PC-3 (cell line): ENCODE measurements at regions not wholly inside any gene's neighbourhood (a gene's known extent, or its start where the extent isn't known, plus 50 kb on each side); places are given as distances from the start of the nearest gene placed in this dataset.

Experiments used
- ATAC-seq: fragments of 200-7000 bp; cut with Tn5 transposase; 2 replicates; pipeline ENCODE4 v1.9.1; 2020; ENCODE audit warnings: mild to moderate bottlenecking, moderate library complexity
- BruUV-seq: library from RNA; stranded (reverse); fragments of 400-500 nt; replicated peaks from 2 replicates; lab custom pipeline; 2021; lab: Mats Ljungman, UMichigan
- CTCF ChIA-PET: fragments of 300-600 bp; sonication (Branson Sonifier 250); formaldehyde crosslinking; loops from one replicate; lab custom pipeline; 2022; ENCODE audit warnings: antibody characterized with exemption; lab: Charles Lee
- POLR2A ChIA-PET: fragments of 300-600 bp; sonication (Branson Sonifier 250); formaldehyde crosslinking; loops from one replicate; lab custom pipeline; 2022; ENCODE audit warnings: antibody characterized with exemption; ENCODE audit not compliant: unreplicated experiment; lab: Charles Lee
- DNase-seq: peaks from one replicate; pipeline ENCODE4 v3.0.0-alpha.2; 2015
- H2AFZ ChIP-seq: fragments of 300-600 bp; sonication (generic); 2 replicates; pipeline ENCODE4 v1.6.0; 2016; ENCODE audit warnings: antibody characterized with exemption, low read length
- H3F3A ChIP-seq: fragments of 300-600 bp; sonication (generic); one replicate; pipeline ENCODE4 v1.6.0; 2017; ENCODE audit warnings: antibody characterized with exemption, low read length, control low read depth, mild to moderate bottlenecking; ENCODE audit not compliant: unreplicated experiment
- H3K27ac ChIP-seq: fragments of 300-600 bp; sonication (generic); 2 replicates; pipeline ENCODE4 v1.5.1; 2016; ENCODE audit warnings: mild to moderate bottlenecking, low read length
- H3K27me3 ChIP-seq: fragments of 300-600 bp; sonication (generic); 2 replicates; pipeline ENCODE4 v1.6.1; 2016; ENCODE audit warnings: low read length, mixed read lengths
- H3K36me3 ChIP-seq: fragments of 300-600 bp; sonication (generic); 2 replicates; pipeline ENCODE4 v1.6.1; 2016; ENCODE audit warnings: low read depth, mixed run types, low read length, mixed read lengths
- H3K4me1 ChIP-seq: fragments of 300-600 bp; sonication (generic); 2 replicates; pipeline ENCODE4 v1.5.1; 2016; ENCODE audit warnings: low read length; ENCODE audit not compliant: insufficient read depth
- H3K4me2 ChIP-seq: fragments of 300-600 bp; sonication (generic); 2 replicates; pipeline ENCODE4 v1.6.0; 2016; ENCODE audit warnings: low read length
- H3K4me3 ChIP-seq: fragments of 300-600 bp; sonication (generic); 2 replicates; pipeline ENCODE4 v1.5.1; 2016; ENCODE audit warnings: mild to moderate bottlenecking, low read length, mixed read lengths
- H3K79me2 ChIP-seq: fragments of 300-600 bp; sonication (generic); 2 replicates; pipeline ENCODE4 v1.6.1; 2017; ENCODE audit warnings: low read length, mixed read lengths
- H3K9ac ChIP-seq: fragments of 300-600 bp; sonication (generic); 2 replicates; pipeline ENCODE4 v1.6.0; 2016; ENCODE audit warnings: mild to moderate bottlenecking, low read length
- H3K9me2 ChIP-seq: fragments of 300-600 bp; sonication (generic); replicated peaks from 2 replicates; pipeline ENCODE4 v1.6.1; 2016; ENCODE audit warnings: mixed run types, low read length, mixed read lengths
- H3K9me3 ChIP-seq: fragments of 300-600 bp; sonication (generic); 2 replicates; pipeline ENCODE4 v1.6.1; 2016; ENCODE audit warnings: low read length, mixed read lengths
- H4K20me1 ChIP-seq: fragments of 300-600 bp; sonication (generic); 2 replicates; pipeline ENCODE4 v1.6.1; 2016; ENCODE audit warnings: low read length, mixed read lengths
- EZH2 ChIP-seq: fragments of 300-600 bp; sonication (generic); IDR thresholded peaks from one replicate; pipeline ENCODE4 v1.6.1; 2017; ENCODE audit warnings: antibody characterized with exemption, mild to moderate bottlenecking, low read length; ENCODE audit not compliant: unreplicated experiment
- EZH2phosphoT487 ChIP-seq: fragments of 300-600 bp; sonication (generic); IDR thresholded peaks from 2 replicates; pipeline ENCODE4 v1.6.1; 2018; ENCODE audit warnings: mild to moderate bottlenecking, antibody characterized with exemption, low read length, borderline replicate concordance
- intact Hi-C: fragments of 100-400 bp; cut with micrococcal nuclease; formaldehyde crosslinking; loops from 2 replicates; pipeline ENCODE4 v1.9.0; 2023
- TF ChIP-seq, protein P1 (sequence below): fragments of 300-600 bp; sonication (generic); conservative IDR thresholded peaks from 2 replicates; pipeline ENCODE4 v1.5.1; 2017; ENCODE audit warnings: antibody characterized with exemption, low read depth, mild to moderate bottlenecking, low read length

DNA sequence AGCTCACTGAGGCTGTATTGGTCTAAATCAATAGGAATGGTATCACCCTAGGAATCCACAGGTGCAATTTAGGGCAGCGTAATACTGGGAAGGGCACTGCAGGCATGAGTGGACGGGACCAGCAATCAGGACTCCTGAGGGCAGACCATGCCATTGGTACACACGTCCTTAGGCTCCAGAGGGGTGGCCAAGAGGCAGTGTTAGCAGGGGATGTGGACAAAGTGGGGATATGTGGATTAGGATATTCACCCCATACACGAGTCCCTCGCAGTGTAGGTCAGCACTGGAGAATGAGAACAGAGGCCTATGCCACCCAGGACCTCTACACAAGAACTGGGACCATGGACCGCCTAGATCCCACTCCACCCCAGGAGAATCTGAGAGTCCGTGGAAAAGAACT, 389.8 kb downstream of the BCL11A start:
- H3K79me2 ChIP-seq, result no peaks in the 10 kb centered on the region
- no peak overlapping the region for H3K4me3 ChIP-seq
- no peaks in the 10 kb centered on the region for H3K36me3 ChIP-seq
- no peak overlapping the region for H2AFZ ChIP-seq
- H3K27me3 ChIP-seq, result peaks cover 39% of the 10 kb centered on the region
- CTCF ChIA-PET, result no interaction called here
- intact Hi-C loops, result no loop called here
- DNase-seq, result no peak
- no peaks in the 10 kb centered on the region for H3F3A ChIP-seq
- H4K20me1 ChIP-seq, result no peaks in the 10 kb centered on the region
- H3K4me1 ChIP-seq, result no peaks in the 10 kb centered on the region
- POLR2A ChIA-PET, result no interaction called here
- TF ChIP-seq EZH2 (no peak), EZH2phosphoT487 (no peak)
- TF ChIP-seq, protein P1, sequence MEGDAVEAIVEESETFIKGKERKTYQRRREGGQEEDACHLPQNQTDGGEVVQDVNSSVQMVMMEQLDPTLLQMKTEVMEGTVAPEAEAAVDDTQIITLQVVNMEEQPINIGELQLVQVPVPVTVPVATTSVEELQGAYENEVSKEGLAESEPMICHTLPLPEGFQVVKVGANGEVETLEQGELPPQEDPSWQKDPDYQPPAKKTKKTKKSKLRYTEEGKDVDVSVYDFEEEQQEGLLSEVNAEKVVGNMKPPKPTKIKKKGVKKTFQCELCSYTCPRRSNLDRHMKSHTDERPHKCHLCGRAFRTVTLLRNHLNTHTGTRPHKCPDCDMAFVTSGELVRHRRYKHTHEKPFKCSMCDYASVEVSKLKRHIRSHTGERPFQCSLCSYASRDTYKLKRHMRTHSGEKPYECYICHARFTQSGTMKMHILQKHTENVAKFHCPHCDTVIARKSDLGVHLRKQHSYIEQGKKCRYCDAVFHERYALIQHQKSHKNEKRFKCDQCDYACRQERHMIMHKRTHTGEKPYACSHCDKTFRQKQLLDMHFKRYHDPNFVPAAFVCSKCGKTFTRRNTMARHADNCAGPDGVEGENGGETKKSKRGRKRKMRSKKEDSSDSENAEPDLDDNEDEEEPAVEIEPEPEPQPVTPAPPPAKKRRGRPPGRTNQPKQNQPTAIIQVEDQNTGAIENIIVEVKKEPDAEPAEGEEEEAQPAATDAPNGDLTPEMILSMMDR, result no peak
- H3K9me2 ChIP-seq, result no peaks in the 10 kb centered on the region
- H3K9me3 ChIP-seq, result no peaks in the 10 kb centered on the region
- no peak overlapping the region for H3K4me2 ChIP-seq
- no peak overlapping the region for H3K27ac ChIP-seq
- ATAC-seq, result no peak
- H3K9ac ChIP-seq, result no peak overlapping the region
- no TSS peak for BruUV-seq

DNA sequence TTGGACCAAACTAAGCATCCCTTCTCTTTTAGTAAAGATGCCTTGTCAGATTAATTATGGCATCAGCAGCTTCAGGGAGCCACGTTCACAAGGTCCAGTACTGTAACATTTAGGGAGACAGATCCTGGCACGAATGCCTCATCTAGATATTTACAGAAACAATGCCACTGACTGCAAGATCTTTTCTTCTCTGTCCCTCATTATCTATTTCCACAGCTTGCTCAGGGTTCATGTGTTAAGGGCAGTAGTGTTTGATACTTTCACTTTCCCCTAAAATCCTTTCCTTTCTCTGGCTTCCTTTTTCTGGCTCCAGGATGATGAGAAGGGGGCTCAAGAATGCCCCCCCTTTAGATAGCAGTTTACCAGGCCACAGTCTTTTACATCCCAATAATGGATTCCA, 393.9 kb downstream of the BCL11A start:
- H3K4me1 ChIP-seq, result no peaks in the 10 kb centered on the region
- H3K4me3 ChIP-seq, result no peak overlapping the region
- H3K4me2 ChIP-seq, result no peak overlapping the region
- H2AFZ ChIP-seq, result no peak overlapping the region
- H3K27me3 ChIP-seq, result peaks cover 30% of the 10 kb centered on the region
- ChIA-PET POLR2A (no interaction called here), CTCF (no interaction called here)
- H3F3A ChIP-seq, result no peaks in the 10 kb centered on the region
- ATAC-seq (no peak), DNase-seq (no peak)
- no peak overlapping the region for H3K27ac ChIP-seq
- no peaks in the 10 kb centered on the region for H4K20me1 ChIP-seq
- intact Hi-C loops, result no loop called here
- no peaks in the 10 kb centered on the region for H3K9me2 ChIP-seq
- H3K9ac ChIP-seq, result no peak overlapping the region
- TF ChIP-seq EZH2, result no peak
- TF ChIP-seq EZH2phosphoT487, result no peak
- TF ChIP-seq, protein P1, result no peak
- no peaks in the 10 kb centered on the region for H3K36me3 ChIP-seq
- BruUV-seq, result no TSS peak
- no peaks in the 10 kb centered on the region for H3K9me3 ChIP-seq
- no peaks in the 10 kb centered on the region for H3K79me2 ChIP-seq

DNA sequence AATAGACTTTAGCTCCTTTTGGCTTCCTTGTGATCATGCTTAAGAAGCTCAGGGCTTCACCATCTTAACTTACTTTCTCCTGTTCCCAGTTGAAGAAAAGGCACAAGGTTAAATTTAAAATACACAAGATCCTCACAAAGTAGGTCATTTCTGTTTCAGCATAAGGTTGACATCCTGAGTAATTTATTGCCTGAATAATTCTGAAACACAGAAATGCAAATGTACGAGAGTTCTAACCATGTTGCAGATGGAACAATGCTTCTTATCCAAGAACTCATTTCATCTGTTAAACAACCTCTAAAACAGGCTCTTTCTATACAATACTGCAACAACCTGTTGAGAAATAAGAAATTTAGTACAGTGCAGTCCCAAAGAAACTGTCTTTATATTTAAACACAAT, 395.2 kb downstream of the BCL11A start:
- H3K9ac ChIP-seq, result no peak overlapping the region

More for the DNA sequence above, 395.2 kb downstream of the BCL11A start:
- DNase-seq, result no peak
- ChIA-PET CTCF (no interaction called here), POLR2A (no interaction called here)
- H4K20me1 ChIP-seq, result no peaks in the 10 kb centered on the region
- H3K79me2 ChIP-seq, result no peaks in the 10 kb centered on the region
- peaks cover 38% of the 10 kb centered on the region; the same call in 1 of the 2 replicates for H3K27me3 ChIP-seq
- BruUV-seq, result no TSS peak
- no peak overlapping the region for H3K4me3 ChIP-seq
- no peaks in the 10 kb centered on the region for H3K9me3 ChIP-seq
- H3K9me2 ChIP-seq, result no peaks in the 10 kb centered on the region
- ATAC-seq, result no peak
- no peaks in the 10 kb centered on the region for H3K36me3 ChIP-seq
- H3K4me2 ChIP-seq, result no peak overlapping the region
- TF ChIP-seq, protein P1, result no peak
- TF ChIP-seq EZH2phosphoT487 (no peak), EZH2 (no peak)
- intact Hi-C loops, result no loop called here
- no peaks in the 10 kb centered on the region for H3F3A ChIP-seq
- no peaks in the 10 kb centered on the region for H3K4me1 ChIP-seq
- no peak overlapping the region for H3K27ac ChIP-seq
- no peak overlapping the region for H2AFZ ChIP-seq
